ENCODE measurements at regions not wholly inside any gene's neighbourhood (a gene's known extent, or its start where the extent isn't known, plus 50 kb on each side); places are given as distances from the start of the nearest gene placed in this dataset.
"Not testable (repeated sequence)": the region's sequence is repeated elsewhere in the genome, so short reads cannot be mapped to it uniquely, and the experiment has no call there.

- no peak overlapping the region for H3K4me3 ChIP-seq (ENCODE audit: low read depth, low read length)
- DNase-seq (ENCODE audit: low read depth), result no peak
Observed at GRCh38 chr11:41666951-41667653, 207.7 kb upstream of the LRRC4C start.

DNA sequence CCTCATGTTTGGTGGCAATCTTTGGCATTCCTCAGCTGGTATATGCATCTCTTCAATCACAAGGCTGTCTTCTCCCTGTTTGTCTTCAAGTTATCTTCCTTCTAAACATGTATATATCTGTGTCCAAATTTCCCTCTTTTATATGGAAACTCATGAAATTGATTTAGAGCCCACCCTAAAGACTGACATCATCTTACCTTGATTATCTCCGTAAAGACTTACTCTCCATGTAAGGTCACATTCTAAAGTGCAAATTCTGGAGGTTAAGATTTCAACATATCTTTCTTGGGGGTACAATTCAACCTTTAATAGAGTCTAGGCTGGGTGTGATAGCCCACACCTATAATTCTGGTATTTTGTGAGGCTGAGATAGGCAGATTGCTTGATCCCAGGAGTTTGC lies 215.8 kb upstream of the LRRC4C start:
- no peak for DNase-seq (ENCODE audit: low read depth)
- H3K4me3 ChIP-seq (ENCODE audit: low read depth, low read length), result no peak overlapping the region

DNA sequence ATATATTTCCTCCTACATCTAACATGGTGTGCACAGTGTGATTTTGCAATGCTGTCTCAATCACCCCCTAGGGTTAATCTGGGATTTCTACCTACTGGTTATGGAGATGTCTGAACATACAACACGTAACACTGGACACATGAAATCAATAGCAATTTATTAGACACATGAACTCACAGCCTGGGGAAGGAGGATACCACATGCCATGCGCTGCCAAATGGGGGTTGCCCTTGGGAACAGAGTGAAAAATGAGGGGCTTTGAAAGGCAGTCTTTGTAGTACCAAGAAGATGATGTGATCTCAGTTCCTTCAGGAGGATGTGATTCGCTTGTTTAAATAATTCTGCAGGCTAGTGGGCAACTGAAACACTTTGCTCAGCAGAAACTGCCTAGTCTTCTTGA lies 253.6 kb upstream of the LRRC4C start:
- no peak for DNase-seq (ENCODE audit: low read depth)
- no peak overlapping the region for H3K4me3 ChIP-seq (ENCODE audit: low read depth, low read length)

DNA sequence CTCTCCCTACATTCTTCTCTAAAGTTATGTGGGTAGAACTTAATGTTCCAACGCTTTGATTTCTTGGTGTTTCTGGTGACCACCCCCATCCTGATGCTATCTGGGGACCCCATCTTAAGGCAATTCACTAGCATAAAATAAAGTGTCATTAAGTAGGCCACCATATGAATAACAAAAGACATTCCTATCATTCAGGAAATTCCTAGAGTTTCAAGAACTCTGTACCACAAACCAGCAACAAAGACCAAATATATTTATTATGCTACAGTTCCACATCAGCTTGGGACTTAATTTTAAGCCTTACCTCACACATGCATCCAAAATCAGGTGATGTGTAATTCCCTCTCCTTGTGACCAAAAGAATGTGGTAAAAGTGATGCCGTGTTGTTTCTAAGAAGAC lies 254.6 kb upstream of the LRRC4C start:
- no peak overlapping the region for H3K4me3 ChIP-seq (ENCODE audit: low read depth, low read length)
- DNase-seq (ENCODE audit: low read depth), result no peak

DNA sequence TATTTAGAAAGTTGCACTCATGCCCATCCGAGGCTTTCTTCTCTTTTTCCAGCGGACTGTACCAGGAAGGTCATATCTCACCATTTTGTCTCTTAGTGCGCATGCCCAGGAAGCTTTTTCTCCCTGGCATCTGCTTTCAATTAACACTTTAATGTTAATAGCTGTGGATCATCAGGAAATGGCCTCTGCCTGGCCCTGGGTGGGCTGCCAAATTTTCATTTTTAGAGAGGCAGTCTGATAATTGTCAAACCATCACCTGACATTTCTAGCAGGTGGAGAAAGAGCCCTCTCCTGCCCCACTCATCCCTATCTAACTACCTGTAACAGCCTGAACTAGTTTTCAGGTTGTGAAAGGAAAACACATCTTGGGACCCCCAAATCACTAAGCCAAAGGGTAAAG lies 257.4 kb upstream of the LRRC4C start:
- H3K4me3 ChIP-seq (ENCODE audit: low read depth, low read length), result no peak overlapping the region
- no peak for DNase-seq (ENCODE audit: low read depth)

GRCh38 chr11:41720761-41721160 lies 261.3 kb upstream of the LRRC4C start:
- no peak overlapping the region for H3K4me3 ChIP-seq (ENCODE audit: low read depth, low read length)
- DNase-seq (ENCODE audit: low read depth), result no peak

DNA sequence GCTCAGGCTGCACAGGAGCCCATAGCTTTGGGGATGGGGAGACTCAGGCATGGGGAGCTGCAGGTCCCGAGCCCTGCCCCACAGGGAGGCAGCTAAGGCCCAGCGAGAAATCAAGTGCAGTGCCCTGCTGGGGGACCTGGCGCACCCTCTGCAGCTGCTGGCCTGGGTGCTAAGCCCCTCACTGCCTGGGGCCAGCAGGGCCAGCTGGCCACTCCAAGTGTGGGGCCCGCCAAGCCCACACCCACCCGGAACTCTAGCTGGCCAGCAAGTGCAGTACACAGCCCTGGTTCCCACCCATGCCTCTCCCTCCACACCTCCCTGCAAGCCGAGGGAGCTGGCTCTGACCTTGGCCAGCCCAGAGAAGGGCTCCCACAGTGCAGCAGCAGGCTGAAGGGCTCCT lies 268.7 kb upstream of the LRRC4C start:
- not testable (repeated sequence) for H3K4me3 ChIP-seq (ENCODE audit: low read depth, low read length); DNase-seq (ENCODE audit: low read depth)

- no peak overlapping the region for H3K4me3 ChIP-seq (ENCODE audit: low read depth, low read length)
- DNase-seq (ENCODE audit: low read depth), result no peak
Observed at GRCh38 chr11:41775296-41775695, 315.8 kb upstream of the LRRC4C start.

DNA sequence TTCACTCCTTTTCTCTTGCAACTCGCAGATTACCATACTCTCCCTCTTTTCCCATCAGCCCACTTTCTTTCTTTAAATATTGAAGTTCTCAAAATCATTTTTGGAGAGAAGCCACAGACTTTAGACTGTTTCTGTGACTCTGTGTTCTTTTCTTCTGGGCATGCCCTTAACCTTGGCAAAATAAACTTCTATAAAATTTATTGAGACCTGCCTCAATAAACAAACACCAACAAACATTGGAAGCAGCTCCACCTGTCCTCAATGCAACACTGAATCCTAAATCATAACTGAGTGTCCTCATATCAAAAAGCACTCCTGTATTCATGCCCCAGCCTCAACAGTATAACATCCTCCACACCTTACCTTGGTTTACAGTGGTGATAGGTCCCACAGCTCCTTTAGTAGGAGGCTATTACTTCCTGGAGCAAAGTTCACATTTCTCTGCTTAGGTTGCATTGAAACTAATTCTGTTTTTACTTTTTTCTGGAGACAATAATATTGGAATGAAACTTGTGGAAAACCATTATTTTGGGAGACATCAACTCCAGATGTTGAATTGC lies 320.0 kb upstream of the LRRC4C start:
- no peak for DNase-seq (ENCODE audit: low read depth)

GRCh38 chr11:41781441-41781840 lies 322.0 kb upstream of the LRRC4C start:
- no peak for DNase-seq (ENCODE audit: low read depth)
- no peak overlapping the region for H3K4me3 ChIP-seq (ENCODE audit: low read depth, low read length)

More for the DNA sequence above, 320.0 kb upstream of the LRRC4C start:
- H3K4me3 ChIP-seq (ENCODE audit: low read depth, low read length), result no peak overlapping the region

- H3K4me3 ChIP-seq (ENCODE audit: low read depth, low read length), result no peak overlapping the region
- no peak for DNase-seq (ENCODE audit: low read depth)
Observed at GRCh38 chr11:41784513-41785335, 325.3 kb upstream of the LRRC4C start.

- H3K4me3 ChIP-seq (ENCODE audit: low read depth, low read length), result no peak overlapping the region
- no peak for DNase-seq (ENCODE audit: low read depth)
Observed at GRCh38 chr11:41786087-41786486, 326.6 kb upstream of the LRRC4C start.

GRCh38 chr11:41788177-41788576 lies 328.7 kb upstream of the LRRC4C start:
- DNase-seq (ENCODE audit: low read depth), result no peak

GRCh38 chr11:41789376-41789775 lies 329.9 kb upstream of the LRRC4C start:
- H3K4me3 ChIP-seq (ENCODE audit: low read depth, low read length), result no peak overlapping the region
- no peak for DNase-seq (ENCODE audit: low read depth)

More at GRCh38 chr11:41788177-41788576, 328.7 kb upstream of the LRRC4C start:
- no peak overlapping the region for H3K4me3 ChIP-seq (ENCODE audit: low read depth, low read length)

DNA sequence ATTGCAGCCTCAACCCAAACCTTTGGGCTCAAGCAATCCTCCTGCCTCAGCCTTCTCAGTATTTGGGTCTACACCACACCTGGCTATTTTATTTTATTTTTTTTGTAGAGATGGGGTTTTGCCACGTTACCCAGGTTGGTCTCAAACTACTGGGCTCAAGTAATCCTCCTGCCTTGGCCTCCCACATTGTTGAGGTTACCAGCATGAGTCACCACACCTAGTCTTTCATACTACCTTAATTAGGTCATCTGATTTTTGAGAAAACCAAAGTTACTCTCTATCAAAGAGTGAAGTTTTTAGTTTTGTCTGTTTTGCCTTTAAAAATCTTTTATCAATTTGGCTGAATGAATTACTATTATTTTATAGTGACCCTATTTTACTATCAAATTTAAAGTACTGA lies 335.6 kb upstream of the LRRC4C start:
- DNase-seq (ENCODE audit: low read depth), result no peak
- no peak overlapping the region for H3K4me3 ChIP-seq (ENCODE audit: low read depth, low read length)

GRCh38 chr11:41799754-41800153 lies 340.3 kb upstream of the LRRC4C start:
- no peak overlapping the region for H3K4me3 ChIP-seq (ENCODE audit: low read depth, low read length)
- no peak for DNase-seq (ENCODE audit: low read depth)

DNA sequence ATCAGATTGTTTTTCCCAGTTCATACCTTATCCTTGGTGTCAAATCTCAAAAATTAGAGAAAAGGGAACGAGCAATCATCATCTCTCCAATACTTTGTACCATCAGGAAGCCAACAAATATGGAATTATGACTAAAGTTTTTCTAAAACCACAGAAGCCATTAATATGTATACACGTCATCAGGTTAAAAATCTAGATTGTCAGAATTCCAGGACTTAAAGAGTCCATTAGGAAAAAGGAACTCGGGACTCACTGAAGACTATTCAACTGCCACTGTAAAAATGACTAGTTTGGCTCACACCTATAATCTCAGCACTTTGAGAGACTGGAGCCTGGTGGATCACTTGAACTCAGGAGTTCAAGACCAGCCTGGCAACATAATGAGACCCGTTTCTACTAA lies 344.4 kb upstream of the LRRC4C start:
- no peak overlapping the region for H3K4me3 ChIP-seq (ENCODE audit: low read depth, low read length)
- DNase-seq (ENCODE audit: low read depth), result no peak

- no peak overlapping the region for H3K4me3 ChIP-seq (ENCODE audit: low read depth, low read length)
- DNase-seq (ENCODE audit: low read depth), result no peak
Observed at GRCh38 chr11:41816396-41816795, 356.9 kb upstream of the LRRC4C start.

- DNase-seq (ENCODE audit: low read depth); H3K4me3 ChIP-seq (ENCODE audit: low read depth, low read length): not testable (repeated sequence)
Observed at GRCh38 chr11:41824287-41824686, 364.8 kb upstream of the LRRC4C start.

DNA sequence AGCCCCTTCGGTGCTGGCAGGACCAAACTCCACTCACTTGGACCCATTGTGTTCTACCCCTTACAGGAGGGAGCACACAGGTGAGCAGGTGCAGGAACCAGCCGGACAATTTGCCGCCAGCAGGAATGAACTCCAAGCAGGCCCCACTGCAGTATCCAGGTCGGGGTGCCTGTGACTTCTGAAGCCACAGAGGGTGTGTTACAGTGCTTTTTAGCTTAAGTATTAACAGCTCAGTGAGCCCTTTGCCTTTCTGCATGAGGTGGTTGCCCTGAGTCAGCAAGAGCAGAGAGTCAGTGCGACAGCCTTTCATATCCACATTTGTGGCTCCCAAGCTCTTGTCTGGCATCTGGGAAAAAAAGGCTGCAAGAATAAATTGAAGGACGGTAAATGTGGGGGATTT lies 366.6 kb upstream of the LRRC4C start:
- DNase-seq (ENCODE audit: low read depth), result no peak
- H3K4me3 ChIP-seq (ENCODE audit: low read depth, low read length), result no peak overlapping the region

- peak; percentile 3 for DNase-seq (ENCODE audit: low read depth)
- H3K4me3 ChIP-seq (ENCODE audit: low read depth, low read length), result no peak overlapping the region
Observed at GRCh38 chr11:41836431-41836830, 377.0 kb upstream of the LRRC4C start.
